Upper lobe of left lung (tissue), 6 donors: ENCODE measurements at regions not wholly inside any gene's neighbourhood (a gene's known extent, or its start where the extent isn't known, plus 50 kb on each side); places are given as distances from the start of the nearest gene placed in this dataset.

ENCODE experiments used
- ATAC-seq, 2 donors: fragments of 200-7000 bp; cut with Tn5 transposase; one replicate each; pipeline ENCODE4 v1.9.1; 2022; ENCODE audit warnings: mild to moderate bottlenecking in 2 of 2, moderate library complexity in 2 of 2; ENCODE audit not compliant: low FRiP score in 2 of 2
- DNase-seq, 2 donors: peaks; one replicate each; pipeline ENCODE4 v3.0.0-alpha.2; 2019 to 2020
- H3K27ac ChIP-seq, 4 donors: fragments of 200-600 bp; sonication (generic); one replicate each; pipeline ENCODE4 v1.5.1; 2016 to 2019
- H3K27me3 ChIP-seq, 4 donors: fragments of 200-600 bp; sonication (generic); one replicate each; pipeline ENCODE4 v1.5.1; 2017 to 2019
- H3K36me3 ChIP-seq, 4 donors: fragments of 200-600 bp; sonication (generic); one replicate each; pipeline ENCODE4 v1.5.1; 2016 to 2019
- H3K4me1 ChIP-seq, 4 donors: fragments of 200-600 bp; sonication (generic); one replicate each; pipeline ENCODE4 v1.5.1; 2018 to 2019
- H3K4me3 ChIP-seq, 4 donors: fragments of 200-600 bp; sonication (generic); one replicate each; pipeline ENCODE4 v1.5.1; 2017 to 2019; ENCODE audit warnings: mild to moderate bottlenecking in 2 of 4, moderate library complexity in 1 of 4
- H3K9me3 ChIP-seq, 4 donors: fragments of 200-600 bp; sonication (generic); one replicate each; pipeline ENCODE4 v1.5.1; 2018 to 2019
- EP300 ChIP-seq, 4 donors: sonication (generic); formaldehyde crosslinking; IDR thresholded peaks; one replicate each; pipeline ENCODE4 v1.5.1; 2017; ENCODE audit warnings: antibody characterized with exemption in 4 of 4, control low read depth in 2 of 4
- POLR2A ChIP-seq, 4 donors: fragments of 450-650 bp; IDR thresholded peaks; one replicate each; pipeline ENCODE4 v1.5.1; 2016 to 2017; ENCODE audit warnings: antibody characterized with exemption in 4 of 4, mild to moderate bottlenecking in 2 of 4
- POLR2AphosphoS5 ChIP-seq, 2 donors: sonication (generic); formaldehyde crosslinking; IDR thresholded peaks; one replicate each; pipeline ENCODE4 v1.5.1; 2017; ENCODE audit warnings: antibody characterized with exemption in 2 of 2
- WGBS, 2 donors: methylation state at CpG; one replicate each; pipeline ENCODE4 v1.1.5; 2017 to 2018; 5-methylcytosine and 5-hydroxymethylcytosine counted together
- TF ChIP-seq, protein P1 (sequence below), 6 experiments: fragments of 450-650 bp in 4 of 6; fragments of 200-600 bp in 2 of 6; sonication (generic) in 2 of 6; IDR thresholded peaks; one replicate each; pipeline ENCODE4 v1.5.1; 2016 to 2019; ENCODE audit warnings: antibody characterized with exemption in 6 of 6
- donor health status: DM: no; HTN: no; CAD: no; lungs with moderate emphysema.
- donor health status: DM: no; HTN: yes; CAD: no; lungs with severe emphysema.

DNA sequence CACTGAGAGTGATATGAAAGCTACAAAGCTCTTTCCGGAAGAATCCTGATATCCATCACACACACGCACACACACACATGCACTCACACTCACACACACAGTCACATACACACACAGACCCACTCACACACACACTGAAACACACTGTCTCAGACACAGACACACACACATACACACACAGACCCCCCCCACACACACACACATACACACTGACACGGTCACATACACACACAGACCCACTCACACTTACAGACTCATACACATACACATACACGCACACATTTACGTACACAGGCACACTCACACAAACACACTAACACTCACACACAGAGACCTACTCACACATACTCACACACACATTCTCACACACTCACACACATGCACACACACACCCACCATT lies 58.6 kb downstream of the LIG4 start:
- Histone ChIP-seq H3K36me3 (no peaks in the 10 kb centered on the region), H3K4me3 (no peak overlapping the region), H3K27me3 (no peaks in the 10 kb centered on the region), H3K4me1 (peaks cover 0 to 8% (median 0%) of the 10 kb centered on the region in 4 donors), H3K27ac (no peak overlapping the region), H3K9me3 (peaks cover 0 to 4% (median 2%) of the 10 kb centered on the region in 4 donors)
- DNase-seq (no peak), ATAC-seq (no peak)
- TF ChIP-seq, protein P1, sequence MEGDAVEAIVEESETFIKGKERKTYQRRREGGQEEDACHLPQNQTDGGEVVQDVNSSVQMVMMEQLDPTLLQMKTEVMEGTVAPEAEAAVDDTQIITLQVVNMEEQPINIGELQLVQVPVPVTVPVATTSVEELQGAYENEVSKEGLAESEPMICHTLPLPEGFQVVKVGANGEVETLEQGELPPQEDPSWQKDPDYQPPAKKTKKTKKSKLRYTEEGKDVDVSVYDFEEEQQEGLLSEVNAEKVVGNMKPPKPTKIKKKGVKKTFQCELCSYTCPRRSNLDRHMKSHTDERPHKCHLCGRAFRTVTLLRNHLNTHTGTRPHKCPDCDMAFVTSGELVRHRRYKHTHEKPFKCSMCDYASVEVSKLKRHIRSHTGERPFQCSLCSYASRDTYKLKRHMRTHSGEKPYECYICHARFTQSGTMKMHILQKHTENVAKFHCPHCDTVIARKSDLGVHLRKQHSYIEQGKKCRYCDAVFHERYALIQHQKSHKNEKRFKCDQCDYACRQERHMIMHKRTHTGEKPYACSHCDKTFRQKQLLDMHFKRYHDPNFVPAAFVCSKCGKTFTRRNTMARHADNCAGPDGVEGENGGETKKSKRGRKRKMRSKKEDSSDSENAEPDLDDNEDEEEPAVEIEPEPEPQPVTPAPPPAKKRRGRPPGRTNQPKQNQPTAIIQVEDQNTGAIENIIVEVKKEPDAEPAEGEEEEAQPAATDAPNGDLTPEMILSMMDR (IDR thresholded peaks at IDR 0.05) = no peak
- TF ChIP-seq POLR2A (IDR thresholded peaks at IDR 0.05) (no peak), POLR2AphosphoS5 (IDR thresholded peaks at IDR 0.05) (no peak), EP300 (IDR thresholded peaks at IDR 0.05) (no peak)
- WGBS, 2 donors = 86 to 95% methylated on average over 5 of the region's 5 CpGs

- 41 to 45% methylated on average over 16 of the region's 16 CpGs for WGBS, 2 donors
- peaks cover 0 to 8% (median 0%) of the 10 kb centered on the region in 4 donors for H3K4me1 ChIP-seq
- H3K27me3 ChIP-seq = no peaks in the 10 kb centered on the region
- peak; percentile 75 to 81 for ATAC-seq
- no peaks in the 10 kb centered on the region for H3K36me3 ChIP-seq
- H3K27ac ChIP-seq = peak overlapping the region in 2 of 4 donors; percentile 62 to 65
- TF ChIP-seq POLR2AphosphoS5 (IDR thresholded peaks at IDR 0.05) (no peak), POLR2A (IDR thresholded peaks at IDR 0.05) (no peak), EP300 (IDR thresholded peaks at IDR 0.05) (no peak)
- TF ChIP-seq, protein P1 (IDR thresholded peaks at IDR 0.05) = peak; percentile 51 to 80 (median 70)
- peak in 1 of 2 donors; percentile 44 for DNase-seq
- peaks cover 0 to 4% (median 2%) of the 10 kb centered on the region in 4 donors for H3K9me3 ChIP-seq
- no peak overlapping the region for H3K4me3 ChIP-seq
These were observed 59.9 kb downstream of the LIG4 start for GRCh38 chr13:108155185-108156106.

GRCh38 chr13:108154421-108154858 lies 60.9 kb downstream of the LIG4 start:
- H3K27ac ChIP-seq = peak overlapping the region in 3 of 4 donors; percentile 54 to 65 (median 62)
- ATAC-seq (peak; percentile 76 to 95), DNase-seq (peak in 1 of 2 donors; percentile 74)
- H3K9me3 ChIP-seq = peaks cover 0 to 4% (median 2%) of the 10 kb centered on the region in 4 donors
- TF ChIP-seq, protein P1 (IDR thresholded peaks at IDR 0.05) = no peak
- peak in 1 of 4 donors; percentile 64 for TF ChIP-seq EP300 (IDR thresholded peaks at IDR 0.05)
- no peak for TF ChIP-seq POLR2A (IDR thresholded peaks at IDR 0.05)
- TF ChIP-seq POLR2AphosphoS5 (IDR thresholded peaks at IDR 0.05) = no peak
- H3K27me3 ChIP-seq = no peaks in the 10 kb centered on the region
- H3K4me1 ChIP-seq = peaks cover 0 to 8% (median 0%) of the 10 kb centered on the region in 4 donors
- no peaks in the 10 kb centered on the region for H3K36me3 ChIP-seq
- peak overlapping the region in 1 of 4 donors; percentile 7 for H3K4me3 ChIP-seq
- WGBS, 2 donors = 72 to 91% methylated on average over 1 of the region's 1 CpG

GRCh38 chr13:108146642-108147041 lies 68.7 kb downstream of the LIG4 start:
- ATAC-seq = no peak
- no peak for TF ChIP-seq POLR2A (IDR thresholded peaks at IDR 0.05)
- TF ChIP-seq POLR2AphosphoS5 (IDR thresholded peaks at IDR 0.05) = no peak
- no peak for TF ChIP-seq EP300 (IDR thresholded peaks at IDR 0.05)
- TF ChIP-seq, protein P1 (IDR thresholded peaks at IDR 0.05) = no peak
- WGBS, 2 donors = 58 to 61% methylated on average over 2 of the region's 2 CpGs

More at GRCh38 chr13:108146642-108147041, 68.7 kb downstream of the LIG4 start:
- H3K27me3 ChIP-seq = no peaks in the 10 kb centered on the region
- no peaks in the 10 kb centered on the region for H3K36me3 ChIP-seq
- H3K4me1 ChIP-seq = no peaks in the 10 kb centered on the region
- no peak overlapping the region for H3K4me3 ChIP-seq
- no peak overlapping the region for H3K27ac ChIP-seq
- no peaks in the 10 kb centered on the region for H3K9me3 ChIP-seq
- DNase-seq = no peak
